ENCODE measurements at regions not wholly inside any gene's neighbourhood (a gene's known extent, or its start where the extent isn't known, plus 50 kb on each side); places are given as distances from the start of the nearest gene placed in this dataset.

DNA sequence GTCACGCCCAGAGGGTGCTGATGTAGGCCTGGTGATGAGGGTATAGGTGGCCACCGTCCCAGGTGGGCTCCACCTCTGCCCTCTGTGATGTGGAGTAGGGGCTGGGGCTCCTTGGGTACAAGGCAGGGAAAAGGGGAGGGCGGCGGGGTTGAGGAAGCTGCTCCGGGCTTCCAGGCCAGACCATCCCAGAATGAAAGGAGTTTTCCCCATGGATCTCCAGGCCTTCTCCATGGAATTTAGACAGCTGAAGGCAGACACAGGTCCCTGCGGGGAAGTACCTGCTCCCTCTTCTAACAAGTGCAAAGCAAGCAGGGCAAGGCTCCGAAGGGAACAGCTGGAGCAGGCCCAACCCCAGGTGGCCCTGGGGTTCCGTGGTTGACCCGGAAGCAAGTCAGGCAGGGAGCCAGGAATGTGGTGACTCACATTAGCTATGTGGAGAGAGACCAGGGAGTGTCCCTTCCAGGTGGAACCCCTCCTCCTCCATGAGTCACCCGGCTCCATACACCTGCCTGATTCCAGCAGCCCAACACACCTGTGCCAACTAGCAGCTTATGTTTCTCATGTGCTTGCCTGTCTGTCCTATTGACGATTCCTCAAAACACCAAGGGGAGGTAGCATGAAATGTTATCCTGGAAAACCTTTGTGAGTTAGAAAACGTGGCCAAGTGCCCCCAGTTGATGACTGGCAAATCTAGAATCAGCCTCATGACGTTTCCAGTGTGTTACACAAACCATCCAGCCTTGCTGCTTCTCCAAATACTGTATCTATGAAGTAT lies 59.7 kb upstream of the SNX9 start:
- no peak overlapping the region for H3K4me3 ChIP-seq (ENCODE audit: low read depth, low read length)
- peak overlapping the region; percentile 93 for H3K27ac ChIP-seq (ENCODE audit: low read depth, low read length)
- peak overlapping the region; percentile 18; the same call in 1 of the 2 replicates for H3K9ac ChIP-seq (ENCODE audit: low read depth, low read length)
- H3K36me3 ChIP-seq (ENCODE audit: control insufficient read depth, insufficient read depth, low read length), result no peaks in the 10 kb centered on the region
- H3K4me1 ChIP-seq (ENCODE audit: control insufficient read depth, insufficient read depth, low read length), result peaks cover 32% of the 10 kb centered on the region
- H3K9me3 ChIP-seq (ENCODE audit: control insufficient read depth, insufficient read depth, low read length), result no peaks in the 10 kb centered on the region
- no peaks in the 10 kb centered on the region for H3K27me3 ChIP-seq (ENCODE audit: control insufficient read depth, insufficient read depth, low read length)

DNA sequence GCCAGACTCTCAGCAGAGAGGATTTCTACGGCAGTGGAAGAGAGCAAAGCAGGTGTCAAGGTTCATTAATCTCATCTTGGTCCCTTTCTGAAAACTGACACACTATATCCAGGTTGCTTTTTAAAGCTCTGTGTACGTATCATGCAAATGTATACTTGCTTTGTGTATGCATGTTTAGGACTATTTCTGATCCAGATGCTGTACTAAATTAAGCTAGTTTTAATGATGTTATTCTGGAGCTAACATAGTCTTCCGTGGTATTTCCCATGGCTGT lies 59.2 kb upstream of the SNX9 start:
- Histone ChIP-seq H3K27ac (ENCODE audit: low read depth, low read length) (peak overlapping the region; percentile 93), H3K4me3 (ENCODE audit: low read depth, low read length) (no peak overlapping the region), H3K27me3 (ENCODE audit: control insufficient read depth, insufficient read depth, low read length) (no peaks in the 10 kb centered on the region), H3K36me3 (ENCODE audit: control insufficient read depth, insufficient read depth, low read length) (no peaks in the 10 kb centered on the region), H3K9ac (ENCODE audit: low read depth, low read length) (peak overlapping the region; percentile 18; the same call in 1 of the 2 replicates), H3K4me1 (ENCODE audit: control insufficient read depth, insufficient read depth, low read length) (peaks cover 33% of the 10 kb centered on the region), H3K9me3 (ENCODE audit: control insufficient read depth, insufficient read depth, low read length) (no peaks in the 10 kb centered on the region)

DNA sequence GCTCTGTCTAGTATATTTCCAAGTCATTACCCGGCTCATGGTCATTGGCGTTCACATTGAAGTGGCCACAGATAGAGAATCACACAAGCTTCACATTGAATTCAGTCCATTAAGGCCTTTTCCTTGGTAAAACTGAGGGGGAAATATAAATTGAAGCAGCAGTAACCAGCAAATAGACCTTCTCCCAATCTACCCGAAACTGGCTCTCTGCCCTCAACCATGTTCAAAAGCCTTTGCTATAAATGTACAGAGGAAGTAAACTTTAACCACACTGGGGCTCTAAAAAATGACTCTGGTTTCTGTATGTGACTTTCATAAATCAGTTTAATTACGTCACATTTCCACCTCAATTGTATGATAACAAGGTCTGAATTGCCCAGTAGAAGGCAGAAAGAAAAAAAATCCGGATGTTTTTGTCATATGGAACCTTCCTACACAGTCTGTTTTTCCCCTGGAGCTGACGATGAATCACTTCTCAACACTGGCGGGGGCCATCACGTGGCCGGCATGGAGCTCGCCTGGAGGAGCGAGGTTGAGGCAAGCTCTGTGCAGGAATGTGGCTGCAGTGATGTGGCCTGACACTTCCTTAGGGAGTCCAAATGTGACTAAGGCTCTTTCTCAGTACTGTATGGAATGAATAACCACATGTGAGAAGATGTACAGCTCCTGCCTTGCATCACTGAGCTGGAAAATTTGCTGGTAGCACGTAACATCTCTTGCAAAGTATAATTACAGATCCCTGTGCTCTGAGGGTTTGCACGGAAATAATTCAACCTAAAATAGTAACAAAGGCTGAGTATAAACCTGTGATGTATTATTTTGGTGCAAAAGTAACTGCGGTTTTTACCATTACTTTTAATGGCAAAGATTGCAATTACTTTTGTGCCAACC lies 58.6 kb upstream of the SNX9 start:
- no peaks in the 10 kb centered on the region for H3K36me3 ChIP-seq (ENCODE audit: control insufficient read depth, insufficient read depth, low read length)
- H3K9me3 ChIP-seq (ENCODE audit: control insufficient read depth, insufficient read depth, low read length), result no peaks in the 10 kb centered on the region
- H3K27me3 ChIP-seq (ENCODE audit: control insufficient read depth, insufficient read depth, low read length), result no peaks in the 10 kb centered on the region
- H3K27ac ChIP-seq (ENCODE audit: low read depth, low read length), result peak overlapping the region; percentile 93
- H3K4me3 ChIP-seq (ENCODE audit: low read depth, low read length), result no peak overlapping the region
- peak overlapping the region; percentile 18; the same call in 1 of the 2 replicates for H3K9ac ChIP-seq (ENCODE audit: low read depth, low read length)
- H3K4me1 ChIP-seq (ENCODE audit: control insufficient read depth, insufficient read depth, low read length), result peaks cover 33% of the 10 kb centered on the region

DNA sequence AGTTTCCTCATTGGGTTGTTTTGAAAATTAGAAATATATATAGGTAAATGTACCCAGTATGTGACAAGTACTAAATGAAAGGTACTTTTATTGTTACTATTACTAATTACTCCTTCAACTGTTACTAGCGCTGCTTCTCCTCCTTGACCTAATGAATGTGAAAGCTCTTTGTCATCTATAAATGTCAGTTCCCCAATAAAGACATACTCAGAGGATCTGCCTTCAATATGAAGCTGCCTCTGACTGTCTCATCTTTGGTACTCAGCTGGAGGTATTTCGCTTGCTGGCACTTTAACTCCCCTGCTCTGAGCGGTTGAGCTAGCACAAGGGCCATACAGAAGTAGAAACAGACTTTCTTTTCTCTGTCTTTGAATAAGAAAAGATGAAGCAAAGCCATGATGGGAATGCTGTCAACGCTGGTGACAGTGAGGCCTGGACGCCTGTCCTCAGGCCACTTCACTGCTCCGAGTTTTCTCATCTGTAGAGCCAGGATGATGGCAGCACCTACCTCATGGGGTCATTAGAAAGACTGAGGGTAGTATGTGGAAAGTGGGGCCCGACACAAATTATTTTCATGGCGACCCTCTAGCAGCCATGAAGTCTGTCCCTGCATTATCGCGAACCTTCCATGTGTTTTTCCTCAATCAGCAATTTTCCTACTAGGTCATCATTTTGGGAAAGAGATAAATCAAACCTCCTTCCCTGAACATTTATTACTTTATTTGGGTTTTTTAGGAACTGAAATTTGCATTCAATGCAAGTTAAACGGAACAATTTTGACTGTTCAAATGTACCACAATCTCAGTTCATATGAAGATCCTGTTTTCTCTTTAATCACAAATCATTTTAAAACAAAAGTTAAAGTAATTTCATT lies 55.9 kb upstream of the SNX9 start:
- H3K9ac ChIP-seq (ENCODE audit: low read depth, low read length), result no peak overlapping the region
- no peaks in the 10 kb centered on the region for H3K36me3 ChIP-seq (ENCODE audit: control insufficient read depth, insufficient read depth, low read length)
- H3K4me3 ChIP-seq (ENCODE audit: low read depth, low read length), result no peak overlapping the region
- H3K27ac ChIP-seq (ENCODE audit: low read depth, low read length), result no peak overlapping the region
- H3K27me3 ChIP-seq (ENCODE audit: control insufficient read depth, insufficient read depth, low read length), result no peaks in the 10 kb centered on the region
- no peaks in the 10 kb centered on the region for H3K9me3 ChIP-seq (ENCODE audit: control insufficient read depth, insufficient read depth, low read length)
- H3K4me1 ChIP-seq (ENCODE audit: control insufficient read depth, insufficient read depth, low read length), result peaks cover 30% of the 10 kb centered on the region

DNA sequence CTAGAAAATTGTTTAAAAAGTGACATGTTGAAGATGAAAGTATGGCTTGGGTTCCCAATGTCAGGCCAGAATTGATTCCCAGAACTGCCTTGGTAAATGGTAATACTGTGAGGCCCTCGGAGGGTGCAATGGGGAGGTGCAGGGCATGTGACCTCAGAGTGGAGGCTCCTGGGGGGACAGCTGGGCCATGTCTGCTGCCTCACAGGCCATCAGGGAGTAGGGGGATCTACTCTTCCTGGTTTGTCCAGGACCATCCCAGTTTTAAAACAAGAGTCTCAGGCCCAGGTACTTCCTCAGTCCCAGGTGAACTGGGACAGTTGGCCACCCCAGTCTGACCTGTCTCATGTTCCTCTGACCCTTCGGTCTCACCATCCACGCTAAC lies 55.3 kb upstream of the SNX9 start:
- Histone ChIP-seq H3K36me3 (ENCODE audit: control insufficient read depth, insufficient read depth, low read length) (no peaks in the 10 kb centered on the region), H3K4me1 (ENCODE audit: control insufficient read depth, insufficient read depth, low read length) (peaks cover 25% of the 10 kb centered on the region), H3K4me3 (ENCODE audit: low read depth, low read length) (no peak overlapping the region)

DNA sequence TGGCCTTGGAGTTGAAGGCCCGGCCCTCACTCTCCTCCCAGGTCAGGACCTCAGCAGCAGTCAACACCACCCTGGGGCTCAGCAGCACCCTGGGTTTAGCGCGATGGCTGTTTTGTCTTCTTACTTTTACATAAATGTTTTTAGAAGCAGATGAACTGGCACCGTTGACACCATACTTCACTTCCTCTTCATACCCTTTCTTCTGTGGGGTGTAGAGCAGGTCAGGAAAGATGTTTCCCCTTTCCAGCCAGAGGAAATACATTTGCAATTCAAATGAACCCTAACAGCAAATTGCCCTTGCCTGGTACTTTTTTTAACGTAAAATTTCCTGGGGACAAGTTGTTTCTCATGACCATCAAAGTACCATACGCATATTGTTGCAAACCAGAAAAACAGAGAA lies 54.7 kb upstream of the SNX9 start:
- H3K4me3 ChIP-seq (ENCODE audit: low read depth, low read length), result no peak overlapping the region
- no peaks in the 10 kb centered on the region for H3K36me3 ChIP-seq (ENCODE audit: control insufficient read depth, insufficient read depth, low read length)
- H3K27me3 ChIP-seq (ENCODE audit: control insufficient read depth, insufficient read depth, low read length), result no peaks in the 10 kb centered on the region
- no peak overlapping the region for H3K9ac ChIP-seq (ENCODE audit: low read depth, low read length)
- peaks cover 25% of the 10 kb centered on the region for H3K4me1 ChIP-seq (ENCODE audit: control insufficient read depth, insufficient read depth, low read length)
- no peaks in the 10 kb centered on the region for H3K9me3 ChIP-seq (ENCODE audit: control insufficient read depth, insufficient read depth, low read length)
- H3K27ac ChIP-seq (ENCODE audit: low read depth, low read length), result no peak overlapping the region

More for the DNA sequence above, 55.3 kb upstream of the SNX9 start:
- Histone ChIP-seq H3K27me3 (ENCODE audit: control insufficient read depth, insufficient read depth, low read length) (no peaks in the 10 kb centered on the region), H3K9me3 (ENCODE audit: control insufficient read depth, insufficient read depth, low read length) (no peaks in the 10 kb centered on the region), H3K9ac (ENCODE audit: low read depth, low read length) (no peak overlapping the region), H3K27ac (ENCODE audit: low read depth, low read length) (no peak overlapping the region)

DNA sequence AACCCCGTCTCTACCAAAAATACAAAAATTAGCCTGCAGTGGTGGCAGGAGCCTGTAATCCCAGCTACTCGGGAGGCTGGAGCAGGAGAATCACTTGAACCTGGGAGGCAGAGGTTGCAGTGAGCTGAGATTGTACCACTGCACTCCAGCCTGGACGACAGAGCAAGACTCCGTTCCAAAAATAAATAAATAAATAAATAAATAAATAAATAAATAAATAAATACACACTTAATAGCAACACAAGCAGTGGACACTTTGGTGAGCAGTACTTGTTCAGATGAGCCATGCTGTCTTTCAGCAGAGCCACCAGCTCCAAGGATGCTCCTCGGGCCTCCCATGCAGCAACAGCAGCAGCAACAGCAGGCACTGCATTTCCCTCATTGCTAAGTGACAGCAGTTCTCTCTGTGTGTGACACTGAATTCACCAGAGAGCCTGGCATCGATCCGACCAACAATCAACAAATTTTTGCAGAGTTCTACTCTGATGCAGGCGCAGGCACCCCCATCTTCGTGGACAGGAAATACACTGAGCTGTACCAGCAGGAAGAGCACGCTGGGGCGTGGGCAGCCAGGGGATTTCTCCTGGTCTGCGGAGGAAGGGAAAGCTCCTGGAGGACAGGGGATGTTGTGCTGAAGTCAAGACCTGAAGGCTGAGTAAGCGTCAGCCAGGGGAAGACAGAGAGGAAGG lies 54.0 kb upstream of the SNX9 start:
- no peak overlapping the region for H3K9ac ChIP-seq (ENCODE audit: low read depth, low read length)
- no peak overlapping the region for H3K4me3 ChIP-seq (ENCODE audit: low read depth, low read length)
- no peaks in the 10 kb centered on the region for H3K36me3 ChIP-seq (ENCODE audit: control insufficient read depth, insufficient read depth, low read length)
- H3K9me3 ChIP-seq (ENCODE audit: control insufficient read depth, insufficient read depth, low read length), result no peaks in the 10 kb centered on the region
- H3K27ac ChIP-seq (ENCODE audit: low read depth, low read length), result no peak overlapping the region
- H3K27me3 ChIP-seq (ENCODE audit: control insufficient read depth, insufficient read depth, low read length), result no peaks in the 10 kb centered on the region
- H3K4me1 ChIP-seq (ENCODE audit: control insufficient read depth, insufficient read depth, low read length), result peaks cover 23% of the 10 kb centered on the region

DNA sequence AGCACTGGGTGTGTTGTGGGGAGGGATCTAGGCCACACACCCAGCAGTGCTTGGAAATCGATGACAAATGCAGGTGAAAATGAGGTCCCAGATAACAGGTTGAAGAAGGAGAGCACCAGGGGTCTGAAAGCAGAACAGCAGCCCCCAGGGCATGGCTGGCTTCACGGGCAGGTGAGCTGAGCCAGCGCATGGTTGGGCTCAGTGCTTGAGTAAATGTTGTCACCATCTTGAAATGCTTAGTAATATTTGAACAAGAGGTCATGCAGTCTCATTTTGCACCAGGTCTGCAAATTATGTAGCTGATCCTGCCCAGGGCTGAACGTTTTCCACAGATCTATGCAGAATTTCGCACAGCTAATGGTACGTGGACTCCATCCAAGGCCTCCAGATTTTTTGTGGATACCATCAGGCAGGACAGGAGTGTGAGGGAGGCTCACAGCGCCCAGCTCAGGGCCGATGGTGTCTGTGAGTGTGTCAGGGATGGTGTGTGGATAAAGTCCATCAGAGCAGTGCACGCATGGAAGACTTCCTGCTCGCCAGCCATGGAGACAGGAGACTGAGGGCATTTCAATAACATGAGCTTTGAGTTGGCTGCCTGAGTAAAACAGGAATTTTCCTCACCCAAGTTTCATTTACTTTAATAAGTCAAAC lies 53.1 kb upstream of the SNX9 start:
- H3K27me3 ChIP-seq (ENCODE audit: control insufficient read depth, insufficient read depth, low read length), result no peaks in the 10 kb centered on the region
- peaks cover 16% of the 10 kb centered on the region for H3K4me1 ChIP-seq (ENCODE audit: control insufficient read depth, insufficient read depth, low read length)
- H3K4me3 ChIP-seq (ENCODE audit: low read depth, low read length), result no peak overlapping the region
- no peak overlapping the region for H3K27ac ChIP-seq (ENCODE audit: low read depth, low read length)
- no peaks in the 10 kb centered on the region for H3K36me3 ChIP-seq (ENCODE audit: control insufficient read depth, insufficient read depth, low read length)
- H3K9me3 ChIP-seq (ENCODE audit: control insufficient read depth, insufficient read depth, low read length), result no peaks in the 10 kb centered on the region
- H3K9ac ChIP-seq (ENCODE audit: low read depth, low read length), result no peak overlapping the region

DNA sequence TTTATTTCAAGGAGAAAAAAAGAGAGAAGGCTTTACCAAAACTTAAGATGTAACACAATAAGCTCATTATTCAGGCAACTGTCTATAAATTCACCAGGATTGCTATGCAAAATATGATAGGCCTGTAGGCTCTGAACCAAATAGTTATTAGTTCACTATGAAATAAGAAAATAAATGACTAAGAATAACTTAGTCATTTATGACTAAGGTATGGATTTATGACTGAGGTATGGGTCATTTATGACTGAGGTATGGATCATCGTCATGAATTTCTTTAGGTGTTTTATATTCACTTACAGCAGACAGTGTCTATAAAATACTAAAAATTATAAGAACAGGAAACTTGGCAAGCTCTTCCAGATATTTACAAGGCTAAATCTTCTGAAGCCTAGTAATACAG lies 52.1 kb upstream of the SNX9 start:
- Histone ChIP-seq H3K9me3 (ENCODE audit: control insufficient read depth, insufficient read depth, low read length) (no peaks in the 10 kb centered on the region), H3K4me3 (ENCODE audit: low read depth, low read length) (no peak overlapping the region), H3K9ac (ENCODE audit: low read depth, low read length) (no peak overlapping the region), H3K36me3 (ENCODE audit: control insufficient read depth, insufficient read depth, low read length) (no peaks in the 10 kb centered on the region), H3K27me3 (ENCODE audit: control insufficient read depth, insufficient read depth, low read length) (no peaks in the 10 kb centered on the region), H3K27ac (ENCODE audit: low read depth, low read length) (no peak overlapping the region), H3K4me1 (ENCODE audit: control insufficient read depth, insufficient read depth, low read length) (peaks cover 16% of the 10 kb centered on the region)

DNA sequence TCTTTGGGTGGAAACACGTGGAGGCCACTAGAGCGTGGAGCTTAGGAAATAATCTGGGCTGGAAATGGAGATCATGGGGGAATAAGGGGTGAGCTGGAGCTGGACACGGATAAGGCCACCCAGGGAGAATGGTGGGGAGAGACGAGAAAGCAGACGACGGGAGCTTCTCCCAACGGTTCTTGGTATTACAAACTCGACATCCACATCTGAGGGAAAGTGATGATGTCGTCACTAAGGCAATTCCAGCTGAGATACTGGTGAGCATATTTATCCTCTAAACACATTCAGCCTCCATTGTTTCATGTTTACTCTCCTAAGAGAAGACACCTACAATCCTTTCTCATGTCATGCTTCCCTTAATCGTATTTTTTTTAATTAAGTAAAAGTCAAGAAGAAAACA lies 50.2 kb upstream of the SNX9 start:
- H3K27ac ChIP-seq (ENCODE audit: low read depth, low read length), result no peak overlapping the region

More for the DNA sequence above, 50.2 kb upstream of the SNX9 start:
- H3K4me1 ChIP-seq (ENCODE audit: control insufficient read depth, insufficient read depth, low read length), result peaks cover 16% of the 10 kb centered on the region
- H3K27me3 ChIP-seq (ENCODE audit: control insufficient read depth, insufficient read depth, low read length), result no peaks in the 10 kb centered on the region
- H3K9me3 ChIP-seq (ENCODE audit: control insufficient read depth, insufficient read depth, low read length), result no peaks in the 10 kb centered on the region
- no peaks in the 10 kb centered on the region for H3K36me3 ChIP-seq (ENCODE audit: control insufficient read depth, insufficient read depth, low read length)
- H3K9ac ChIP-seq (ENCODE audit: low read depth, low read length), result no peak overlapping the region
- H3K4me3 ChIP-seq (ENCODE audit: low read depth, low read length), result no peak overlapping the region

Data from HUES48 (cell line).